Spleen (tissue), 7 donors: ENCODE measurements at regions not wholly inside any gene's neighbourhood (a gene's known extent, or its start where the extent isn't known, plus 50 kb on each side); places are given as distances from the start of the nearest gene placed in this dataset.

Experiments
- POLR2A ChIP-seq, 3 donors: fragments of 450-650 bp; IDR thresholded peaks; one replicate each; pipeline ENCODE4 v1.5.1; 2017; ENCODE audit warnings: antibody characterized with exemption in 3 of 3, mild to moderate bottlenecking in 1 of 3
- TF ChIP-seq, protein P1 (sequence below), 11 experiments: fragments of 200-600 bp in 7 of 11; fragments of 450-650 bp in 4 of 11; sonication (generic) in 4 of 11; IDR thresholded peaks in 8 of 11; conservative IDR thresholded peaks in 3 of 11; 1 replicate in 7 of 11; 2 replicates in 4 of 11; pipeline versions ENCODE4 v1.4.0 to v1.8.0; 2016 to 2021; ENCODE audit warnings: antibody characterized with exemption in 11 of 11, inconsistent platforms in 4 of 11, mild to moderate bottlenecking in 1 of 11
- donor health status: DM: no; HTN: no; CAD: no; lungs with moderate emphysema.
- donor health status: DM: no; HTN: no; CAD: no.
- donor health status: DM: no; HTN: no; CAD: no.

DNA sequence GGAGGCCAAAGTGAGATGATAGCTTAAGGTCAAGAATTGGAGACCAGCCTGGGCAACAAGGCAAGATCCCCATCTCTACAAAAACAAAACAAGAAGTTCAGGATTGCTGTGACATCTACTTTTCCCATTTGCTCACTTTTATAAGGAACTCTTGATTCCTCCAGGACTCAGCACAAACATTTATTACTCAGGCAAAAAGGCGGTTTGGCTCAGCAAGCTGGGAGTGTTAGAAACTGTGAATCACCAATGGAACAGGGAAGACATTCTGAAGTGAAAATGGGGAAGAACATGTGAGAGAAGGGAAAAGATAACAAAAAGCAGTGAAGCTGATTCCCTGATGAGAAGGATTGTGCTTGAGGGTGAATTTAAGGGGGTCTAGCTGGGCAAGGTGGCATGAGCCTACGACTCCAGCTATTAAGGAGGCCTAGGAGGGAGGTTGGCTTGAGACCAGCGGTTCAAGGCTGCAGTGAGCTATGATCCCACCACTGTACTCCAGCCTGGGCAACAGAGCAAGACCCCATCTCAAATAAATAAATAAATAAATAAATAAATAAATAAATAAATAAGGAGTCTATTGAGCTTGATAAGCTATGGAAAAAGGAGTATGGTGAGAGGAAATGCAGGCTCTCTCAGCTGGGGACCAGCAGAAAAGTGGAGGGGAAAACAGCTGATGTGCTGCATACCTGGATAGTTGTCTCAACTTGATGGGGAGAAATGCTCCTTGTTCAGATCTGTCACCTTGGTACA lies 65.4 kb upstream of the HDDC2 start:
- TF ChIP-seq, protein P1, sequence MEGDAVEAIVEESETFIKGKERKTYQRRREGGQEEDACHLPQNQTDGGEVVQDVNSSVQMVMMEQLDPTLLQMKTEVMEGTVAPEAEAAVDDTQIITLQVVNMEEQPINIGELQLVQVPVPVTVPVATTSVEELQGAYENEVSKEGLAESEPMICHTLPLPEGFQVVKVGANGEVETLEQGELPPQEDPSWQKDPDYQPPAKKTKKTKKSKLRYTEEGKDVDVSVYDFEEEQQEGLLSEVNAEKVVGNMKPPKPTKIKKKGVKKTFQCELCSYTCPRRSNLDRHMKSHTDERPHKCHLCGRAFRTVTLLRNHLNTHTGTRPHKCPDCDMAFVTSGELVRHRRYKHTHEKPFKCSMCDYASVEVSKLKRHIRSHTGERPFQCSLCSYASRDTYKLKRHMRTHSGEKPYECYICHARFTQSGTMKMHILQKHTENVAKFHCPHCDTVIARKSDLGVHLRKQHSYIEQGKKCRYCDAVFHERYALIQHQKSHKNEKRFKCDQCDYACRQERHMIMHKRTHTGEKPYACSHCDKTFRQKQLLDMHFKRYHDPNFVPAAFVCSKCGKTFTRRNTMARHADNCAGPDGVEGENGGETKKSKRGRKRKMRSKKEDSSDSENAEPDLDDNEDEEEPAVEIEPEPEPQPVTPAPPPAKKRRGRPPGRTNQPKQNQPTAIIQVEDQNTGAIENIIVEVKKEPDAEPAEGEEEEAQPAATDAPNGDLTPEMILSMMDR (IDR thresholded peaks at IDR 0.05 in 8 of 11, conservative IDR thresholded peaks at IDR 0.05 in 3 of 11), result no peak
- TF ChIP-seq POLR2A (IDR thresholded peaks at IDR 0.05), result no peak
